ENCODE measurements at regions not wholly inside any gene's neighbourhood (a gene's known extent, or its start where the extent isn't known, plus 50 kb on each side); places are given as distances from the start of the nearest gene placed in this dataset.
"Not testable (repeated sequence)": the region's sequence is repeated elsewhere in the genome, so short reads cannot be mapped to it uniquely, and the experiment has no call there.

DNA sequence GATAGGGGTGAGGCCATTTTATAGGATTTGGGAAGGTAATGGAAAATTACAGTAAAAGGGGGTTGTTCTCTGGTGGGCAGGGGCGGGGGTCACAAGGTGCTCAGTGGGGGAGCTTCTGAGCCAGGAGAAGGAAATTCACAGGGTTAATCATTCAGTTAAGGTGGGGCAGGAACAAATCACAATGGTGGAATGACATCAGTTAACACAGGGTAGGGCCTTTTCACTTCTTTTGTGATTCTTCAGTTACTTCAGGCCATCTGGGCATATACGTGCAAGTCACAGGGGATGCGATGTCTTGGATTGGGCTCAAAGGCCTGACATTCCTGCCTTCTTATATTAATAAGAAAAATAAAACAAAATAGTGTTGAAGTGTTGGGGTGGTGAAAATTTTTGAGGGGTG is 181.1 kb upstream of the TRPC7 start:
- intact Hi-C loops (cut with DNase I); H3K4me1 ChIP-seq (ENCODE audit: control insufficient read depth, insufficient read depth, low read length); H3K27me3 ChIP-seq (ENCODE audit: control insufficient read depth, insufficient read depth); DNase-seq; H3K9me3 ChIP-seq (ENCODE audit: control insufficient read depth, low read length); H3K4me3 ChIP-seq (ENCODE audit: low read length); ATAC-seq; H3K27ac ChIP-seq (ENCODE audit: low read length): not testable (repeated sequence)
- 79% methylated on average over 3 of the region's 3 CpGs for WGBS

DNA sequence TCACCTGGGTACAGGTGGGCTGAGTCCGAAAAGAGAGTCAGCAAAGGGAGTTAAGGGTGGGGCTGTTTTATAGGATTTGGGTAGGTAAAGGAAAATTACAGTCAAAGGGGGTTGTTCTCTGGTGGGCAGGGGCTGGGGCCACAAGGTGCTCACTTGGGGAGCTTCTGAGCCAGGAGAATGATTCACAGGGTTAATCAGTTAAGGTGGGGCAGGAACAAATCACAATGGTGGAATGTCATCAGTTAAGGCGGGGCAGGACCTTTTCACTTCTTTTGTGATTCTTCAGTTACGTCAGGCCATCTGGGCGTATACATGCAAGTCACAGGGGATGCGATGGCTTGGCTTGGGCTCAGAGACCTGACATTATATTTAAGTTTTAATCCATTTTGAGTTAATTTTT is 179.7 kb upstream of the TRPC7 start:
- DNase-seq; H3K4me3 ChIP-seq (ENCODE audit: low read length); H3K4me1 ChIP-seq (ENCODE audit: control insufficient read depth, insufficient read depth, low read length); H3K27me3 ChIP-seq (ENCODE audit: control insufficient read depth, insufficient read depth); H3K9me3 ChIP-seq (ENCODE audit: control insufficient read depth, low read length); intact Hi-C loops (cut with DNase I); H3K27ac ChIP-seq (ENCODE audit: low read length); ATAC-seq: not testable (repeated sequence)
- WGBS = 89% methylated on average over 5 of the region's 5 CpGs

- WGBS = 84% methylated on average over 2 of the region's 2 CpGs
- no peaks in the 10 kb centered on the region for H3K4me1 ChIP-seq (ENCODE audit: control insufficient read depth, insufficient read depth, low read length)
Observed at GRCh38 chr5:136538534-136538933, 173.2 kb upstream of the TRPC7 start.

GRCh38 chr5:136529081-136529480 is 163.7 kb upstream of the TRPC7 start:
- intact Hi-C loops (cut with DNase I) = no loop called here

More at GRCh38 chr5:136538534-136538933, 173.2 kb upstream of the TRPC7 start:
- H3K4me3 ChIP-seq (ENCODE audit: low read length) = no peak overlapping the region
- no peaks in the 10 kb centered on the region for H3K9me3 ChIP-seq (ENCODE audit: control insufficient read depth, low read length)
- H3K27ac ChIP-seq (ENCODE audit: low read length) = no peak overlapping the region
- ATAC-seq (no peak), DNase-seq (no peak)
- intact Hi-C loops (cut with DNase I) = no loop called here
- H3K27me3 ChIP-seq (ENCODE audit: control insufficient read depth, insufficient read depth) = no peaks in the 10 kb centered on the region

DNA sequence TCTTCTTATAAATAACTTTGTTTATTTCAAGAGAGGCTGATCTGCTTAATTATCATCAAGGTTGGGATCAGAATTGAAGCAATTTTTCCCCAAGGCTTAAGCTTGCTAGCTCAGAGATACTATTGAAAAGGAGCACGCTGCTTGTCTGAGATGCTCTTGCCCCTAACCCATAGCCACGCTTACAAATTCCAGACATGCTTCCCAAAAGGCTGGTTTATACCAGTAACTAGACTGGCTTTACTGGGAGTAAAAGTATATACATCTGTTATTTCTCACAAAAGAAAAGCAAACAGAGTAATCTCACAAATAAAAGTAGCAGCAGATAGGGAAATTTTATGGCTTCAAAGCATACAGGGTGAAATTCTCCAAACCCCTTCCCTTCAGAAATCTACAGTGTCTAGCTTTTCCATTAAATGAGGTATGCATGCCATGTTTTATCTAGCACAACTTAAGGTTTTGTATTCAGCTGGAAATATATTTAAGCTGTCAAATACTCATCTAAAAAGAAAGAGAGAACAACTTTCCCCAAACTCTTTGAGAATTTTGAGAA is 163.2 kb upstream of the TRPC7 start:
- no peak for DNase-seq
- ATAC-seq = no peak
- Histone ChIP-seq H3K27ac (ENCODE audit: low read length) (no peak overlapping the region), H3K4me1 (ENCODE audit: control insufficient read depth, insufficient read depth, low read length) (no peaks in the 10 kb centered on the region), H3K9me3 (ENCODE audit: control insufficient read depth, low read length) (no peaks in the 10 kb centered on the region), H3K27me3 (ENCODE audit: control insufficient read depth, insufficient read depth) (no peaks in the 10 kb centered on the region), H3K4me3 (ENCODE audit: low read length) (no peak overlapping the region)
- 72% methylated on average over 2 of the region's 2 CpGs for WGBS
- intact Hi-C loops (cut with DNase I) = no loop called here

More at GRCh38 chr5:136529081-136529480, 163.7 kb upstream of the TRPC7 start:
- H3K27ac ChIP-seq (ENCODE audit: low read length) = no peak overlapping the region
- no peaks in the 10 kb centered on the region for H3K9me3 ChIP-seq (ENCODE audit: control insufficient read depth, low read length)
- no peak overlapping the region for H3K4me3 ChIP-seq (ENCODE audit: low read length)
- no peaks in the 10 kb centered on the region for H3K27me3 ChIP-seq (ENCODE audit: control insufficient read depth, insufficient read depth)
- DNase-seq = no peak
- no peak for ATAC-seq
- H3K4me1 ChIP-seq (ENCODE audit: control insufficient read depth, insufficient read depth, low read length) = no peaks in the 10 kb centered on the region

DNA sequence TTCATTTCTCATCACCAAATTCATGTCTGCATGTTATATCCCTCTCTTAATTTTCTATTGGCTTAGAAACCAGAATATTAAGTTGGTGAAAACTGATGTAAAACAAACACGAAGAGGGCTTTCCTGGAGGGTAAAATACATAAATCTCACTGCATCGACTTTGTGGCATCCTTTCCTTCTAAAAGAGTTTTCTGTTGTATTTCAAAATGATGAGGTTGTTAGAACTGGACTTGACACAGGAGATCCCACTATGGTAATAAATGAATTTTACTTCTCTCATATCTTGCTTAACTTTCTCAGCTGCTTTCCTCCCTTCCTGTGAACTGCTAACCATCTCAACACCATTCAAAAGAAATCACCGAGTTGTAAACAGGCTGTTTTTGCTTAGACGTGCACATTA is 162.0 kb upstream of the TRPC7 start:
- H3K4me3 ChIP-seq (ENCODE audit: low read length) = no peak overlapping the region
- H3K27ac ChIP-seq (ENCODE audit: low read length) = no peak overlapping the region
- intact Hi-C loops (cut with DNase I) = no loop called here
- DNase-seq (no peak), ATAC-seq (no peak)
- 51% methylated on average over 4 of the region's 4 CpGs for WGBS
- H3K27me3 ChIP-seq (ENCODE audit: control insufficient read depth, insufficient read depth) = no peaks in the 10 kb centered on the region
- no peaks in the 10 kb centered on the region for H3K9me3 ChIP-seq (ENCODE audit: control insufficient read depth, low read length)
- H3K4me1 ChIP-seq (ENCODE audit: control insufficient read depth, insufficient read depth, low read length) = no peaks in the 10 kb centered on the region

GRCh38 chr5:136526791-136527190 is 161.4 kb upstream of the TRPC7 start:
- H3K4me1 ChIP-seq (ENCODE audit: control insufficient read depth, insufficient read depth, low read length) = no peaks in the 10 kb centered on the region
- DNase-seq (no peak), ATAC-seq (no peak)
- H3K9me3 ChIP-seq (ENCODE audit: control insufficient read depth, low read length) = no peaks in the 10 kb centered on the region
- intact Hi-C loops (cut with DNase I) = no loop called here
- no peaks in the 10 kb centered on the region for H3K27me3 ChIP-seq (ENCODE audit: control insufficient read depth, insufficient read depth)
- no peak overlapping the region for H3K27ac ChIP-seq (ENCODE audit: low read length)
- WGBS = 51% methylated on average over 5 of the region's 5 CpGs
- H3K4me3 ChIP-seq (ENCODE audit: low read length) = no peak overlapping the region

DNA sequence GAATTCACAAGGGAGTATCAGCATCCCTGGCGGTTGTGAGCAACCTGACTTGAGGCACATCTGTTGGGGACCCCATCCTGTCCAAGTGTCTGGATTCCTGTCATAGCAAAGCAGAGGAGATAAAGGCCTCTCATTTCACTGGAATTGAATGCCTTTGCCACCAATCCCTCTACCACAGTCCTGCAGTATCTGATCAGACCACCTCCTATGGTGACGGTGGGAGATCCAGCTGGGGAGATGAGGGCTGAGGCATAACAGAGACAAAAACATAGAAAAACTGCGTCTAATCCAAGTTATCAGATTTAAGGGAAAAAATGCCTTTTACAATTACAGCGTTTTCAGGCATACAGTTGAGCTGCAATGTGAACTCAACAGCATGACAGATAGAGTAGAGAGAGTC is 160.7 kb upstream of the TRPC7 start:
- 49% methylated on average over 4 of the region's 4 CpGs for WGBS
- no peak for DNase-seq
- H3K4me3 ChIP-seq (ENCODE audit: low read length) = no peak overlapping the region
- no peaks in the 10 kb centered on the region for H3K27me3 ChIP-seq (ENCODE audit: control insufficient read depth, insufficient read depth)
- no peak for ATAC-seq
- no peaks in the 10 kb centered on the region for H3K9me3 ChIP-seq (ENCODE audit: control insufficient read depth, low read length)
- intact Hi-C loops (cut with DNase I) = no loop called here
- no peak overlapping the region for H3K27ac ChIP-seq (ENCODE audit: low read length)
- H3K4me1 ChIP-seq (ENCODE audit: control insufficient read depth, insufficient read depth, low read length) = no peaks in the 10 kb centered on the region

- WGBS = 37% methylated on average over 2 of the region's 2 CpGs
- Histone ChIP-seq H3K27me3 (ENCODE audit: control insufficient read depth, insufficient read depth) (no peaks in the 10 kb centered on the region), H3K4me1 (ENCODE audit: control insufficient read depth, insufficient read depth, low read length) (no peaks in the 10 kb centered on the region), H3K9me3 (ENCODE audit: control insufficient read depth, low read length) (no peaks in the 10 kb centered on the region), H3K4me3 (ENCODE audit: low read length) (no peak overlapping the region), H3K27ac (ENCODE audit: low read length) (no peak overlapping the region)
- no peak for ATAC-seq
- DNase-seq = no peak
- intact Hi-C loops (cut with DNase I) = no loop called here
Observed at GRCh38 chr5:136525597-136525996, 160.3 kb upstream of the TRPC7 start.

- ATAC-seq = peak; percentile 92 to 93
- no peaks in the 10 kb centered on the region for H3K4me1 ChIP-seq (ENCODE audit: control insufficient read depth, insufficient read depth, low read length)
- no peaks in the 10 kb centered on the region for H3K9me3 ChIP-seq (ENCODE audit: control insufficient read depth, low read length)
- no peaks in the 10 kb centered on the region for H3K27me3 ChIP-seq (ENCODE audit: control insufficient read depth, insufficient read depth)
- no peak overlapping the region for H3K27ac ChIP-seq (ENCODE audit: low read length)
- intact Hi-C loops (cut with DNase I) = no loop called here
- WGBS = 30% methylated on average over 3 of the region's 3 CpGs
- no peak overlapping the region for H3K4me3 ChIP-seq (ENCODE audit: low read length)
- DNase-seq = peak; percentile 47 to 82 (median 52)
Observed at GRCh38 chr5:136522217-136522956, 157.0 kb upstream of the TRPC7 start.

- Histone ChIP-seq H3K9me3 (ENCODE audit: control insufficient read depth, low read length) (no peaks in the 10 kb centered on the region), H3K4me1 (ENCODE audit: control insufficient read depth, insufficient read depth, low read length) (no peaks in the 10 kb centered on the region), H3K27ac (ENCODE audit: low read length) (no peak overlapping the region), H3K27me3 (ENCODE audit: control insufficient read depth, insufficient read depth) (no peaks in the 10 kb centered on the region), H3K4me3 (ENCODE audit: low read length) (no peak overlapping the region)
- no peak for ATAC-seq
- intact Hi-C loops (cut with DNase I) = no loop called here
- no peak for DNase-seq
Observed at GRCh38 chr5:136521696-136522095, 156.4 kb upstream of the TRPC7 start.

GRCh38 chr5:136518814-136519213 is 153.5 kb upstream of the TRPC7 start:
- Histone ChIP-seq H3K27me3 (ENCODE audit: control insufficient read depth, insufficient read depth) (no peaks in the 10 kb centered on the region), H3K4me1 (ENCODE audit: control insufficient read depth, insufficient read depth, low read length) (no peaks in the 10 kb centered on the region), H3K9me3 (ENCODE audit: control insufficient read depth, low read length) (no peaks in the 10 kb centered on the region), H3K4me3 (ENCODE audit: low read length) (no peak overlapping the region), H3K27ac (ENCODE audit: low read length) (no peak overlapping the region)
- DNase-seq (no peak), ATAC-seq (no peak)
- intact Hi-C loops (cut with DNase I) = no loop called here
- 69% methylated on average over 3 of the region's 3 CpGs for WGBS
